ENCODE measurements at regions not wholly inside any gene's neighbourhood (a gene's known extent, or its start where the extent isn't known, plus 50 kb on each side); places are given as distances from the start of the nearest gene placed in this dataset.

DNA sequence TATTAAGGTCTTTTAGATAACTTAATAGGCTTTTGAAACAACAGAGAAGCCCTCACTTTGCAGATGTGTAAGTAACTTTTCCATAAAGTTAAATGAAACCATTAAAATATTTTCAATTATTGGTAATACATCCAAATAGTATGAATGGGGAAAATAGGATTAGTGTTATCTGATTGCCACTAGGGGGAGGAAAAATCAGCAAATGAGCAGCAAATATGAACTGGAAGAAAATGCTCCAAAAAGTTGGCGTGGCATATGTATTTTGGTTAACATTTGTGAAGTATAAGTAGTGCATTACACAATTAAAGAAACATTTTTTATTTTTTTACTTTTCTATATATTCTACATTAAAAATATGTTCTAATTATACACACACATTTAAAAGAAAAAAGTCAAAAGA is 259.8 kb upstream of the ANO5 start:
- no peak for DNase-seq (ENCODE audit: insufficient read length, low spot score, missing footprints)
- Histone ChIP-seq H3K36me3 (ENCODE audit: insufficient read depth, low read length) (no peaks in the 10 kb centered on the region), H3K4me1 (ENCODE audit: insufficient read depth, low read length) (no peaks in the 10 kb centered on the region), H3K4me3 (ENCODE audit: insufficient read depth, low read length) (no peak overlapping the region), H3K79me2 (ENCODE audit: insufficient read depth, low read length) (no peaks in the 10 kb centered on the region), H3K27ac (ENCODE audit: low read depth, low read length) (no peak overlapping the region), H3K9me3 (ENCODE audit: low read depth, low read length) (no peaks in the 10 kb centered on the region), H2AFZ (ENCODE audit: low read length) (no peak overlapping the region), H3K4me2 (ENCODE audit: insufficient read depth, low read length) (no peak overlapping the region), H4K20me1 (ENCODE audit: insufficient read depth, low read length) (no peaks in the 10 kb centered on the region), H3K27me3 (ENCODE audit: insufficient read depth, low read length) (no peaks in the 10 kb centered on the region)
- TF ChIP-seq, protein P1, sequence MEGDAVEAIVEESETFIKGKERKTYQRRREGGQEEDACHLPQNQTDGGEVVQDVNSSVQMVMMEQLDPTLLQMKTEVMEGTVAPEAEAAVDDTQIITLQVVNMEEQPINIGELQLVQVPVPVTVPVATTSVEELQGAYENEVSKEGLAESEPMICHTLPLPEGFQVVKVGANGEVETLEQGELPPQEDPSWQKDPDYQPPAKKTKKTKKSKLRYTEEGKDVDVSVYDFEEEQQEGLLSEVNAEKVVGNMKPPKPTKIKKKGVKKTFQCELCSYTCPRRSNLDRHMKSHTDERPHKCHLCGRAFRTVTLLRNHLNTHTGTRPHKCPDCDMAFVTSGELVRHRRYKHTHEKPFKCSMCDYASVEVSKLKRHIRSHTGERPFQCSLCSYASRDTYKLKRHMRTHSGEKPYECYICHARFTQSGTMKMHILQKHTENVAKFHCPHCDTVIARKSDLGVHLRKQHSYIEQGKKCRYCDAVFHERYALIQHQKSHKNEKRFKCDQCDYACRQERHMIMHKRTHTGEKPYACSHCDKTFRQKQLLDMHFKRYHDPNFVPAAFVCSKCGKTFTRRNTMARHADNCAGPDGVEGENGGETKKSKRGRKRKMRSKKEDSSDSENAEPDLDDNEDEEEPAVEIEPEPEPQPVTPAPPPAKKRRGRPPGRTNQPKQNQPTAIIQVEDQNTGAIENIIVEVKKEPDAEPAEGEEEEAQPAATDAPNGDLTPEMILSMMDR (IDR thresholded peaks at IDR 0.05; ENCODE audit: extremely low read depth, low read depth, low read length) = peak; percentile 9

DNA sequence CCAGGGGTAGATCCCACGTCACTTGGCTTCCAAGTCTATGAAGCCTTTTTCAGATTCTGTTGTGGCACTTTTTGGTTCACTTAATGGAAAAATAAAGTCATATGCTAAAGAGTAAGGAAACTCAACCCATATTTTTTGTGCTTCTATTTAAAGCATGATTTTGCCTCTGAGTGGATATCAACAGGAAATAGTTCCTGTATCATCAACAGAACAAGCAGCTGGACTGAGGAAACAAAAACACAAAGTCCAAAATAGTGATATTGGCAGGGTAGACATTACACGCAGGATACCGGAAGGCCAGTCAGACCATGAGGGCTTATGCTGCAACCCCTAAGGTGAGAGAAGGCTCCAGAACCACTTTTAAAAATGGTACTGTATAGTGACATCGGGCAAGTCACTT is 248.3 kb upstream of the ANO5 start:
- Histone ChIP-seq H3K36me3 (ENCODE audit: insufficient read depth, low read length) (no peaks in the 10 kb centered on the region), H3K4me1 (ENCODE audit: insufficient read depth, low read length) (no peaks in the 10 kb centered on the region), H3K27me3 (ENCODE audit: insufficient read depth, low read length) (no peaks in the 10 kb centered on the region), H3K4me3 (ENCODE audit: insufficient read depth, low read length) (no peak overlapping the region), H3K79me2 (ENCODE audit: insufficient read depth, low read length) (no peaks in the 10 kb centered on the region), H4K20me1 (ENCODE audit: insufficient read depth, low read length) (no peaks in the 10 kb centered on the region), H3K4me2 (ENCODE audit: insufficient read depth, low read length) (no peak overlapping the region), H2AFZ (ENCODE audit: low read length) (no peak overlapping the region), H3K27ac (ENCODE audit: low read depth, low read length) (no peak overlapping the region), H3K9me3 (ENCODE audit: low read depth, low read length) (peaks cover 1% of the 10 kb centered on the region)
- TF ChIP-seq, protein P1 (IDR thresholded peaks at IDR 0.05; ENCODE audit: extremely low read depth, low read depth, low read length) = no peak
- DNase-seq (ENCODE audit: insufficient read length, low spot score, missing footprints) = peak; percentile 11

DNA sequence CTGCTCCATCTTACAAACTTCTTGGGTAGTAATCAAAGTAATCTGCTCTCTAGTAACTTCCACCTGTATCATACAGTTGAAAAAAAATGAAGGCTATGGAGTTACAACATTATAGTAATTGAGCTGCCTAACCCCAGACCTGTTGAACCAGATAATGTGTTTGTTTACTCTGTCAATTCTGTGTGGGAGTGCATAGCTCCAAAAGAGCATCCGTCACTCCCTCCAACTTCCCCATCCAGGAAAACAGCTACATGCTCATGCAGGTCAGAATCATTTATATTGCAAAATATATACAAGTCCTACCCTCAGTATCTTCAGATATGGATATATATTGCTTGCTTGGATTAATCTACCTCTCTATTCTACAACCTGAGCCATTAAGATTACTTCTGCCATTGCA is 244.0 kb upstream of the ANO5 start:
- no peak overlapping the region for H3K4me3 ChIP-seq (ENCODE audit: insufficient read depth, low read length)
- no peak overlapping the region for H3K4me2 ChIP-seq (ENCODE audit: insufficient read depth, low read length)
- no peaks in the 10 kb centered on the region for H4K20me1 ChIP-seq (ENCODE audit: insufficient read depth, low read length)
- no peaks in the 10 kb centered on the region for H3K79me2 ChIP-seq (ENCODE audit: insufficient read depth, low read length)
- no peak for DNase-seq (ENCODE audit: insufficient read length, low spot score, missing footprints)
- TF ChIP-seq, protein P1 (IDR thresholded peaks at IDR 0.05; ENCODE audit: extremely low read depth, low read depth, low read length) = no peak
- no peak overlapping the region for H3K27ac ChIP-seq (ENCODE audit: low read depth, low read length)
- H3K9me3 ChIP-seq (ENCODE audit: low read depth, low read length) = peaks cover 2% of the 10 kb centered on the region
- no peaks in the 10 kb centered on the region for H3K27me3 ChIP-seq (ENCODE audit: insufficient read depth, low read length)
- H2AFZ ChIP-seq (ENCODE audit: low read length) = no peak overlapping the region
- no peaks in the 10 kb centered on the region for H3K36me3 ChIP-seq (ENCODE audit: insufficient read depth, low read length)
- no peaks in the 10 kb centered on the region for H3K4me1 ChIP-seq (ENCODE audit: insufficient read depth, low read length)

DNA sequence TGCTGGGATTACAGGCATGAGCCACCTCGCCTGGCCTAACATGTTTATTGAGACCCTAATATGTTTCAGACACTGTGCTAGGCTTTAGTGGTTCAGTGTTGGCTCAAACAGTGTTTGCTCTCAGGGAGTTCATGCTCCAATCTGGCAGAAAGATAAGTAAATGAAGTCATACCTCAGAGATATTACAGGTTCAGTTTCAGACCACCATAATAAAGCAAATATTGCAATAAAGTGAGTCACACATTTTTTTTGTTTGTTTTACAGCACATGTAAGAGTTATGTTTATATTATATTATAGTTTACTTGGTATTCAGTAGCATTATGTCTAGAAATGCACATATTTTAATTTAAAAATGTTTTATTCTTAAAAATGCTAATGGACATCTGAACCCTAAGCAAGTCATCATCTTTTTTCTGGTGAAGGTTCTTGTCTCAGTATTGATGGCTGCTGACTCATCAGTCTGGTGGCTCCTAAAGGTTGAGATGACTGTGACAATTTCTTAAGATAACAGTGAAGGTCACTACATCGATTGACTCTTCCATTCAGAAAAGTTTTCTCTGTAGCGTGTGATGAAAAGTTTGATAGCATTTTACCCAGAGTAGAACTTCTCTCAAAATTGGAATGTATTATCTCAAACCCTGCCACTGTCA is 243.0 kb upstream of the ANO5 start:
- no peak overlapping the region for H2AFZ ChIP-seq (ENCODE audit: low read length)
- H3K36me3 ChIP-seq (ENCODE audit: insufficient read depth, low read length) = no peaks in the 10 kb centered on the region
- H4K20me1 ChIP-seq (ENCODE audit: insufficient read depth, low read length) = no peaks in the 10 kb centered on the region
- H3K79me2 ChIP-seq (ENCODE audit: insufficient read depth, low read length) = no peaks in the 10 kb centered on the region
- H3K9me3 ChIP-seq (ENCODE audit: low read depth, low read length) = peaks cover 2% of the 10 kb centered on the region
- no peak overlapping the region for H3K4me2 ChIP-seq (ENCODE audit: insufficient read depth, low read length)
- H3K4me1 ChIP-seq (ENCODE audit: insufficient read depth, low read length) = no peaks in the 10 kb centered on the region
- DNase-seq (ENCODE audit: insufficient read length, low spot score, missing footprints) = no peak
- no peak overlapping the region for H3K4me3 ChIP-seq (ENCODE audit: insufficient read depth, low read length)
- H3K27ac ChIP-seq (ENCODE audit: low read depth, low read length) = no peak overlapping the region
- TF ChIP-seq, protein P1 (IDR thresholded peaks at IDR 0.05; ENCODE audit: extremely low read depth, low read depth, low read length) = no peak
- H3K27me3 ChIP-seq (ENCODE audit: insufficient read depth, low read length) = no peaks in the 10 kb centered on the region

All from osteoblast (primary cell).